ENCODE measurements at regions not wholly inside any gene's neighbourhood (a gene's known extent, or its start where the extent isn't known, plus 50 kb on each side); places are given as distances from the start of the nearest gene placed in this dataset.

GRCh38 chr4:147400721-147401120, 80.2 kb upstream of the EDNRA start:
- H3K4me3 ChIP-seq (ENCODE audit: low read depth, low read length) = no peak overlapping the region

GRCh38 chr4:147401221-147401620, 79.7 kb upstream of the EDNRA start:
- no peak overlapping the region for H3K4me3 ChIP-seq (ENCODE audit: low read depth, low read length)
- no peak for TF ChIP-seq CTCF (IDR thresholded peaks at IDR 0.05; ENCODE audit: borderline replicate concordance, insufficient read depth, low read depth, low read length)

More at GRCh38 chr4:147400721-147401120, 80.2 kb upstream of the EDNRA start:
- no peak for TF ChIP-seq CTCF (IDR thresholded peaks at IDR 0.05; ENCODE audit: borderline replicate concordance, insufficient read depth, low read depth, low read length)

- peak; percentile 66 for TF ChIP-seq CTCF (IDR thresholded peaks at IDR 0.05; ENCODE audit: borderline replicate concordance, insufficient read depth, low read depth, low read length)
- H3K4me3 ChIP-seq (ENCODE audit: low read depth, low read length) = no peak overlapping the region
These were observed 73.4 kb upstream of the EDNRA start for GRCh38 chr4:147407261-147408045.

- no peak for TF ChIP-seq CTCF (IDR thresholded peaks at IDR 0.05; ENCODE audit: borderline replicate concordance, insufficient read depth, low read depth, low read length)
These were observed 72.7 kb upstream of the EDNRA start for GRCh38 chr4:147408189-147408588.

GRCh38 chr4:147409350-147409749, 71.5 kb upstream of the EDNRA start:
- no peak for TF ChIP-seq CTCF (IDR thresholded peaks at IDR 0.05; ENCODE audit: borderline replicate concordance, insufficient read depth, low read depth, low read length)
- H3K4me3 ChIP-seq (ENCODE audit: low read depth, low read length) = no peak overlapping the region

More at GRCh38 chr4:147408189-147408588, 72.7 kb upstream of the EDNRA start:
- H3K4me3 ChIP-seq (ENCODE audit: low read depth, low read length) = no peak overlapping the region

GRCh38 chr4:147418226-147418625, 62.7 kb upstream of the EDNRA start:
- no peak overlapping the region for H3K4me3 ChIP-seq (ENCODE audit: low read depth, low read length)
- no peak for TF ChIP-seq CTCF (IDR thresholded peaks at IDR 0.05; ENCODE audit: borderline replicate concordance, insufficient read depth, low read depth, low read length)

GRCh38 chr4:147421456-147421855, 59.4 kb upstream of the EDNRA start:
- no peak for TF ChIP-seq CTCF (IDR thresholded peaks at IDR 0.05; ENCODE audit: borderline replicate concordance, insufficient read depth, low read depth, low read length)
- H3K4me3 ChIP-seq (ENCODE audit: low read depth, low read length) = no peak overlapping the region

All from GM12875 (cell line).